PC-9 (cell line): ENCODE measurements at regions not wholly inside any gene's neighbourhood (a gene's known extent, or its start where the extent isn't known, plus 50 kb on each side); places are given as distances from the start of the nearest gene placed in this dataset.

ENCODE experiments used
- EZH2 ChIP-seq: fragments of 200-600 bp; sonication (generic); IDR thresholded peaks from 2 replicates; pipeline ENCODE4 v1.8.0; 2017; ENCODE audit warnings: antibody characterized with exemption, low read depth
- TF ChIP-seq, protein P1 (sequence below): fragments of 200-600 bp; sonication (generic); conservative IDR thresholded peaks from 2 replicates; pipeline ENCODE4 v1.6.1; 2017; ENCODE audit warnings: mixed run types, antibody characterized with exemption, mild to moderate bottlenecking, moderate library complexity

DNA sequence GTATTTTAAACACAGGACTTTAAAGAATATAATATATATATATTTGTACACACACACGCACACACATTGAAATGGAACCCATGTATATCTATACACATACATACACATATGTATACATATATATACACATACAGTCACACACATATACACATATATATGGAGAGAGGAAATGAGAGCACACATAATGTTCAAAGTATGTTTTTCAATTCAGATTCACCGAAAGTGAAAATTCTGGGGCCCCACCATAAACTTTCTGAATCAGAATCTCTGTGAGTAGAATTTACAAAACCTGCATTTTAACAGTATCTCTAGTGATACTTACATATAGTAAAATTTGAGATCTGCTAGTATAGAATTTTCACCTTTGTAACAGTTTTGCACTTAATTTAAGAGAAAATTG is 60.4 kb upstream of the OBI1 start:
- TF ChIP-seq EZH2: no peak
- TF ChIP-seq, protein P1, sequence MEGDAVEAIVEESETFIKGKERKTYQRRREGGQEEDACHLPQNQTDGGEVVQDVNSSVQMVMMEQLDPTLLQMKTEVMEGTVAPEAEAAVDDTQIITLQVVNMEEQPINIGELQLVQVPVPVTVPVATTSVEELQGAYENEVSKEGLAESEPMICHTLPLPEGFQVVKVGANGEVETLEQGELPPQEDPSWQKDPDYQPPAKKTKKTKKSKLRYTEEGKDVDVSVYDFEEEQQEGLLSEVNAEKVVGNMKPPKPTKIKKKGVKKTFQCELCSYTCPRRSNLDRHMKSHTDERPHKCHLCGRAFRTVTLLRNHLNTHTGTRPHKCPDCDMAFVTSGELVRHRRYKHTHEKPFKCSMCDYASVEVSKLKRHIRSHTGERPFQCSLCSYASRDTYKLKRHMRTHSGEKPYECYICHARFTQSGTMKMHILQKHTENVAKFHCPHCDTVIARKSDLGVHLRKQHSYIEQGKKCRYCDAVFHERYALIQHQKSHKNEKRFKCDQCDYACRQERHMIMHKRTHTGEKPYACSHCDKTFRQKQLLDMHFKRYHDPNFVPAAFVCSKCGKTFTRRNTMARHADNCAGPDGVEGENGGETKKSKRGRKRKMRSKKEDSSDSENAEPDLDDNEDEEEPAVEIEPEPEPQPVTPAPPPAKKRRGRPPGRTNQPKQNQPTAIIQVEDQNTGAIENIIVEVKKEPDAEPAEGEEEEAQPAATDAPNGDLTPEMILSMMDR: no peak
